Mucosa of rectum (tissue), 2 donors: ENCODE measurements at regions not wholly inside any gene's neighbourhood (a gene's known extent, or its start where the extent isn't known, plus 50 kb on each side); places are given as distances from the start of the nearest gene placed in this dataset.

Experiments used
- H3K27ac ChIP-seq, 2 donors: one replicate each; pipeline ENCODE4 v1.7.0; 2013; ENCODE audit warnings: inconsistent platforms in 2 of 2, low read depth in 2 of 2, low read length in 2 of 2
- H3K27me3 ChIP-seq, 2 donors: one replicate each; pipeline ENCODE4 v1.7.0; 2013; ENCODE audit warnings: low read length in 2 of 2; ENCODE audit not compliant: control insufficient read depth in 2 of 2, insufficient read depth in 2 of 2
- H3K36me3 ChIP-seq, 2 donors: one replicate each; pipeline ENCODE4 v1.7.0; 2013; ENCODE audit warnings: low read length in 2 of 2; ENCODE audit not compliant: control insufficient read depth in 2 of 2, insufficient read depth in 2 of 2
- H3K4me1 ChIP-seq, 2 donors: one replicate each; pipeline ENCODE4 v1.7.0; 2013; ENCODE audit warnings: low read length in 2 of 2, mild to moderate bottlenecking in 1 of 2; ENCODE audit not compliant: control insufficient read depth in 2 of 2, insufficient read depth in 2 of 2
- H3K4me3 ChIP-seq, 2 donors: one replicate each; pipeline ENCODE4 v1.7.0; 2013; ENCODE audit warnings: low read length in 2 of 2
- H3K9ac ChIP-seq, 2 donors: one replicate each; pipeline ENCODE4 v1.7.0; 2013; ENCODE audit warnings: low read length in 2 of 2, low read depth in 1 of 2, mild to moderate bottlenecking in 1 of 2
- H3K9me3 ChIP-seq, 2 donors: one replicate each; pipeline ENCODE4 v1.7.0; 2013; ENCODE audit warnings: low read length in 2 of 2; ENCODE audit not compliant: control insufficient read depth in 2 of 2
- donor health status: healthy.
- donor health status: Normal muscosa, but diverticular disease.

- Histone ChIP-seq H3K27ac (no peak overlapping the region), H3K9ac (no peak overlapping the region), H3K4me1 (no peaks in the 10 kb centered on the region), H3K36me3 (no peaks in the 10 kb centered on the region), H3K27me3 (no peaks in the 10 kb centered on the region), H3K4me3 (no peak overlapping the region), H3K9me3 (no peaks in the 10 kb centered on the region)
Measured at GRCh38 chr7:41538810-41539724, 163.8 kb downstream of the INHBA start.

GRCh38 chr7:41536873-41537665, 165.8 kb downstream of the INHBA start:
- Histone ChIP-seq H3K27me3 (no peaks in the 10 kb centered on the region), H3K4me3 (no peak overlapping the region), H3K9ac (no peak overlapping the region), H3K27ac (no peak overlapping the region), H3K36me3 (no peaks in the 10 kb centered on the region), H3K9me3 (no peaks in the 10 kb centered on the region), H3K4me1 (no peaks in the 10 kb centered on the region)

- Histone ChIP-seq H3K9ac (no peak overlapping the region), H3K27me3 (no peaks in the 10 kb centered on the region), H3K36me3 (no peaks in the 10 kb centered on the region), H3K4me1 (no peaks in the 10 kb centered on the region), H3K27ac (no peak overlapping the region), H3K4me3 (no peak overlapping the region), H3K9me3 (no peaks in the 10 kb centered on the region)
Measured at GRCh38 chr7:41536122-41536872, 166.6 kb downstream of the INHBA start.

GRCh38 chr7:41529831-41530230, 173.1 kb downstream of the INHBA start:
- Histone ChIP-seq H3K9ac (no peak overlapping the region), H3K9me3 (no peaks in the 10 kb centered on the region), H3K27me3 (no peaks in the 10 kb centered on the region), H3K4me3 (no peak overlapping the region), H3K27ac (no peak overlapping the region), H3K36me3 (no peaks in the 10 kb centered on the region), H3K4me1 (no peaks in the 10 kb centered on the region)

DNA sequence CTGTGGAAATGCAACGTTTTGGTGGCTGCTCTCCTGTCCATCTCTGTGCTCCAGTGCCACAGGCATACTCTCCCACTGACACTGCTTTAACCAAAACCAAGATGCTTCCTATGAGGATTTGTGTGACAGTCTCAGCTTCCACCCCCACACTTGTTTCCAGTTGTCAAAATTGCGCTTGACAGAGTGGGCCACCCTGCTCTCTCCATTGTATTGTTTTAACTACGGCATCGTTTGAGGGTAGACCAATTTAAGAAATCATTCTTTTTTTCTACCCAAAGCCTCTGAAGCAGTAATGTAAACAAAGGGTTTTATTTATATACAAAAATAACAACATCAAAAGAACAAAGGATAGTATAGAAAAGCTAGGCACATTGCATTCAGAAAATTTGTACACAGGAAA, 178.0 kb downstream of the INHBA start:
- no peaks in the 10 kb centered on the region for H3K27me3 ChIP-seq
- H3K36me3 ChIP-seq = no peaks in the 10 kb centered on the region
- peaks cover 0 to 3% of the 10 kb centered on the region in 2 donors for H3K9me3 ChIP-seq
- H3K4me3 ChIP-seq = no peak overlapping the region
- no peak overlapping the region for H3K27ac ChIP-seq
- H3K9ac ChIP-seq = no peak overlapping the region
- H3K4me1 ChIP-seq = no peaks in the 10 kb centered on the region

GRCh38 chr7:41520445-41520844, 182.4 kb downstream of the INHBA start:
- H3K27me3 ChIP-seq = no peaks in the 10 kb centered on the region
- no peak overlapping the region for H3K27ac ChIP-seq
- no peaks in the 10 kb centered on the region for H3K4me1 ChIP-seq
- no peaks in the 10 kb centered on the region for H3K36me3 ChIP-seq
- H3K4me3 ChIP-seq = no peak overlapping the region
- H3K9me3 ChIP-seq = peaks cover 0 to 3% of the 10 kb centered on the region in 2 donors
- H3K9ac ChIP-seq = no peak overlapping the region

DNA sequence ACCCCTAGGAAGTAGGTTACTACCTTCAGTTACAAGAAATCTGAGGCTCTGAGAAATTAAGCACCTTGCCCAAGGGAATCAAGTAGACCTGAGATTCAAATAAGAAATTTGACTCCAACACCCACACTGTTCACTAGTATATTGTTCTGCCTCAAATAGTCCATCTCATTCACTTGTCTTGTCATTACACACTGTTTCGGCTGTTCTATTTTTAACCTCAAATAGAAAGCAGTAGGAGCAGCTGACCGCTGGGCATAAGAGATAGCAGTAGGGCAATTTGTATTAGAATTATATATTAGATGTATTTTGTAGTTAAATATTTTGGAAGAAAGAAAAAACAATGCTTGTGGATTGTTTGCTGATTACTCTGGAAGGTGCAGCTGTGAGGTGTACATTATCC, 185.1 kb downstream of the INHBA start:
- H3K27ac ChIP-seq = no peak overlapping the region
- H3K36me3 ChIP-seq = no peaks in the 10 kb centered on the region
- H3K4me1 ChIP-seq = no peaks in the 10 kb centered on the region

DNA sequence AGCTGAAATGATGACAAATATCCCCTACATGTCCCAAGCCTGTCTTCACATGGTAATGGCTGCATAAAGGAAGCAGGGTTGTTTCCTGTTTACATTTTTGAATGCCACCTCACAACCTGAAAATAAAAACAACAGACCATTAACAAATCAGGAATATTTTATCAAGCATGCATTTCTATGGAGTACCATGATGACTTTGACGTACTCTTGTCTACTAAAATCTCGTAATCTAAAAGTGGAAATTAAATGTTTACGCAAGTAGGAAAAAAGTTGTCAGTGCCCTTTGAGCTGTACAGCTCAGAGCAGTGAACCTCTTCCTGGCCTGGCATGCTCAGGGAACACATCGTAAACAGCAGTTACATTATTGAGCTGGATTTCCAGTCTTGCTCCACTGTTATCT, 194.1 kb downstream of the INHBA start:
- H3K4me3 ChIP-seq = no peak overlapping the region
- H3K9me3 ChIP-seq = no peaks in the 10 kb centered on the region
- no peak overlapping the region for H3K9ac ChIP-seq
- H3K4me1 ChIP-seq = no peaks in the 10 kb centered on the region
- no peak overlapping the region for H3K27ac ChIP-seq
- no peaks in the 10 kb centered on the region for H3K36me3 ChIP-seq
- H3K27me3 ChIP-seq = no peaks in the 10 kb centered on the region

More for the DNA sequence above, 185.1 kb downstream of the INHBA start:
- Histone ChIP-seq H3K9ac (no peak overlapping the region), H3K27me3 (no peaks in the 10 kb centered on the region), H3K9me3 (peaks cover 0 to 2% of the 10 kb centered on the region in 2 donors), H3K4me3 (no peak overlapping the region)

DNA sequence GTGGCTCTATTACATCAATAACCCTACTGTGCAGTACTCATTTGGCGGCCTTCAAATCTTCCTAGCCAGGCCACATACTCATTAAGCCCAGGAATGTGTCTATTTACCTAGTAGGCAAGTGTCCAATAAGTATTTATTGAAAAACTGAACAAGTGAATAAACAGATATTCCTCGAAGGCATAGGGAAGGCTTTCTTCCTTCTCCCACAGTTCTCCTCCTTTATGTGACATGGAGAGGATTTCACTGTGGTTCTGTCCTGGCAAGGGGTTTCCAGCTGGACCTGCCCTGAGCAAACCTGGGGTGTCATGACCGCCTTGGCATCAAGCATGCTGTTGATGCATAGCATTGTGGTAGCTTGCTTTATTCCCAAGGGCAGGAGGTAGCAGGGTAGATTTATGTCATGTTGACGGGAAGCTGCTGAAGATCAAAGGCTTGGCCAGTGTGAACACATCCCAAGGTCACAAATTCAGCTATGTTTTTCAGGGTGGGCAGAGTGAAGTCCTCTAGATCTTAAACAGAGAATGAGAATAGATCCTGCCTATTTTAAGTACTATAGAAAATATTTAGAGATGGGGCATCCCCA, 195.1 kb downstream of the INHBA start:
- Histone ChIP-seq H3K9ac (no peak overlapping the region), H3K4me3 (no peak overlapping the region), H3K36me3 (no peaks in the 10 kb centered on the region), H3K27me3 (no peaks in the 10 kb centered on the region), H3K27ac (no peak overlapping the region), H3K9me3 (no peaks in the 10 kb centered on the region), H3K4me1 (no peaks in the 10 kb centered on the region)
